HG03025 (cell line): ENCODE measurements at regions not wholly inside any gene's neighbourhood (a gene's known extent, or its start where the extent isn't known, plus 50 kb on each side); places are given as distances from the start of the nearest gene placed in this dataset.

Source experiments
- ATAC-seq: cut with Tn5 transposase; IDR thresholded peaks from one replicate; pipeline ENCODE4 v1.9.1; 2021; ENCODE audit warnings: mild to moderate bottlenecking, moderate library complexity; ENCODE audit not compliant: unreplicated experiment, low FRiP score

- no peak for ATAC-seq
These were observed 110.2 kb upstream of the RPS6KA2 start for GRCh38 chr6:166737261-166737660.

DNA sequence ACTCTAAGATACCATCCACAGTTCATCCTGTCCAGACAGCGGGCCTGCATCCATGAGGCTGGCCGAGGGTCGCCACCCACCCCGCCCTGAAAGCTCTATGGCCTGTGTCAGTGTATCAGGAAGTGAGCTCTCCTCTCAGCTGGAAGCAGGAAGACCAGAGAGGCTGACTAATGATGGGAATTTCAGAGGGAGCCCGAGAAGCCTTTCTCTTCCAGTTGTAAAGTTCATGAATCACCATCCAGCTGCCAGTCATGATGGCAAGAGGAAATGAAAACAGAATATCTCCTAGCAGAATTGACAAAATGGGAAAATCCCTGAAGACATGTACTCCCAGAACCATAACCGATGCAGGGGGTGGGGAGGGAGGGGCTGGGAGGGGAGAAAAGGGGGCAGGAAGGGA, 109.6 kb upstream of the RPS6KA2 start:
- no peak for ATAC-seq

DNA sequence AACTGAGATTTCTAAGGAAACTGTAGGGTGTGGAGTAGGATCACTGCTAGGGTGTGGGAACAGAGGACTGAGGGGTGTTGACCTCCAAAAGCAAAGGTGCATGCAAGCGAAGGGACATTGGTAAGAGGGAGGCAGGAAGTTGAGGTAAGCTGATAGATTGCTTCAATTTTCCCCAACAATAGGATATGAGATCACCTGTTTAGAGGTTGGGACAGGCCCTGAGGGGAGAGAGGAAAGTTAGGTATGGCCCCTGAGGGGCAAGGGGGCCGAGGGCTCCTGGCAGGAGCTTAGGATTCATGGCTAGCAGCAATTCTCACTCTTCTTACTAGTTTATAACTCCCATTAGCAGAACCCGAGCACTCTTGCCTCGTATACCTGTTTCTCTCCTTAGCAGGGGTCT, 106.8 kb upstream of the RPS6KA2 start:
- no peak for ATAC-seq

GRCh38 chr6:166729658-166730057, 102.6 kb upstream of the RPS6KA2 start:
- no peak for ATAC-seq

DNA sequence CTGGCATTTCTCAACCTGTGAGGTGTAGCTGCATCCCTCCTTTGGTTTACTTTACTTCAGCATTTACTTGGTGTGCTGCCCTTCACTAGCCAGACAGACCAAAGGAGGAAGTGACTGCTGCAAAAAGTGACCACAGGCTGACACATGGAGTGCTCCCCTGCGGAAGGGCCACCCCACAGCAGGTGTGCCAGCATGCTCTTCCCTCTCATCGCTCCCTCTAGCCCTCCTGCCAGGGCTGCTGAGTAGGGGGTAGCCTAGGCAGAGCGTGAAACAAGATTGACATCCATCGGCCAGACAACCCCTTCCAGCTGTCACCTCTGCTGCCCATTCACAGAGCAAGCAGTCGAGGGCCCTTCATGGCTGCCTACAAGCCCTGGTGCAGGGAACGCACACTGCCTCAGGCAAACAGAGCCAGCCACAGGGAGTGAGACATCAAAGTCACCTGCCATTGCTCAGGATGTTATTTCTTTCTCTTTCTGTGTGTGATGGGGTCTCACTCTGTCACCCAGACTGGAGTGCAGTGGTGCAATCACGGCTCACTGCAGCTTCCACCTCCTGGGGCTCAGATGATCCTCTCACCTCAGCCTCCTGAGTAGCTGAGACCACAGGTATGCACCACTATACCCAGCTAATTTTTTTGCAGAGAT, 102.0 kb upstream of the RPS6KA2 start:
- ATAC-seq: no peak

GRCh38 chr6:166726201-166726600, 99.2 kb upstream of the RPS6KA2 start:
- ATAC-seq: no peak

- ATAC-seq: no peak
These were observed 98.5 kb upstream of the RPS6KA2 start for GRCh38 chr6:166725571-166725970.

GRCh38 chr6:166724576-166724975, 97.5 kb upstream of the RPS6KA2 start:
- ATAC-seq: no peak

DNA sequence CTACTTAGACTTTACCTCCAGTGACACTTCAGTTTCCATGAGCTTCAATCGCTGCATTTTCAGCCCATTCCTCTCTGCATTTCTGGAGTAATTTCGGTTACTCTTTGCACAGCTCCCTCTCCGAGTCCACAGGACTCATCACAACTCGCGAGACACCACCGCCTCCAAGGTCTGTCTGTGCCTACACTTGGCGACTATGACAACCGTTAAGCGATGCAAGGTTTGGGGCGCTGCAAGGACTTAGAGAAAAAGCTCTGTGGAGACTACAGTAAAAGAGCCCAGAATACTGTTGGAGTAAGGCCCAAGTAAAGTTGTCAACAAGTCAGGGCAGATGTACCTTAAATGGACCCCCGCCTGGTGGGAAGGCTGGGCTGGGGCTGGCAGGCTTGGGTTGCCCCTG, 95.7 kb upstream of the RPS6KA2 start:
- no peak for ATAC-seq

GRCh38 chr6:166721576-166721975, 94.5 kb upstream of the RPS6KA2 start:
- ATAC-seq: no peak

DNA sequence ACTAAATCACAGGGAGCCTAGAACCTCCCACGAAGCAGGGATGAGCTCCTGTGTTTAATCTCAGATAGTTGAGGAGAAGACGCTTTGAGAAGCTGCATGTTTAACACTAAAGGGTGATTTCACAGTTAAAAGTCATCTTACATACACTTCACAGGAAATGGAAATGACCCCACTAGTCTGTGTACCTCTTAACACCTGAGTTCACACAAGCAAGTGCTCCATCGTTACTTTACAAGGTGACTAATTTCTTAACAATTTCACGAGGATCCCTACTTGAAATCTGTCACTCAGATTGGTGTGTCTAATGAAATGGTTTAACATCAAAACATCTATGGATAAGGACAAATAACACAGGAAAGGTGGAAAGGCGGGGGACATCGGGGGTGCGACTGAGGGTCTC, 93.8 kb upstream of the RPS6KA2 start:
- no peak for ATAC-seq

GRCh38 chr6:166719019-166719418, 92.0 kb upstream of the RPS6KA2 start:
- no peak for ATAC-seq

GRCh38 chr6:166718516-166718915, 91.5 kb upstream of the RPS6KA2 start:
- ATAC-seq: no peak

DNA sequence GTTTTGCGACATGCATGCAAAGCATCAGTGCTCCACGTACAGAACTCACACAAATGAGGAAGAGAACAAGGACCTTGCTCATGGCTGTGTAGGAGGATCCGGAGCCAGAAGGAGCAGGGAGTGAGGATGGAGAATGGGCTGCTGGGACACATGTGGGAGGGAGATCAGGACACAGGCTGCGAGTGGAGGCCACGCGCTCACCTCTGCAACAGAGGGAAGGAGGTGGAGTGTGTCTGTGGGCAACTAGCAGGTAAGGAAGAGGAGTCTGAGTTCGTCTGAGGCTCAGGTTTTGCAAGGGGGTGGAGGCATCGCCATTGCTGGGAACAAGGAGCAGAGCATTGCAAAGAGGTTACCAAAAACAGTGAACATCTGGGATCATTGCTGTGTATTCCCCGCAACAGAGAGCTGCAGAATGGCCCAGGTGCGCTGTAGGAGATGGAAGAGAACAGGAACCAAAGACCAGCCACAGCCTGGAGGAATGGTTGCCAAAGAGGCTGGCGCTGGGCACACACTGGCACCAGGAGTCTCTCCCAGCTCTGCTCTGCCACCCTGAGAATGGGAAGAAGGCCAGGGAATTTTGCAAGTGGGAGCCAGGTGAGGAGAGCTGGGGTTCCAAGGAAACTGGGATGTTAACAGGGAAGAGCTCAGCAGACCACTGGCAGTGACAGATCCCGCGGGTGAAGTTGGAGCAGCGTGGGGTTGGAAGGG, 90.0 kb upstream of the RPS6KA2 start:
- ATAC-seq: no peak

- no peak for ATAC-seq
These were observed 88.9 kb upstream of the RPS6KA2 start for GRCh38 chr6:166715992-166716391.

- ATAC-seq: no peak
These were observed 88.0 kb upstream of the RPS6KA2 start for GRCh38 chr6:166715065-166715464.

- ATAC-seq: no peak
These were observed 87.5 kb upstream of the RPS6KA2 start for GRCh38 chr6:166714581-166714980.

- no peak for ATAC-seq
These were observed 87.1 kb upstream of the RPS6KA2 start for GRCh38 chr6:166714187-166714510.

DNA sequence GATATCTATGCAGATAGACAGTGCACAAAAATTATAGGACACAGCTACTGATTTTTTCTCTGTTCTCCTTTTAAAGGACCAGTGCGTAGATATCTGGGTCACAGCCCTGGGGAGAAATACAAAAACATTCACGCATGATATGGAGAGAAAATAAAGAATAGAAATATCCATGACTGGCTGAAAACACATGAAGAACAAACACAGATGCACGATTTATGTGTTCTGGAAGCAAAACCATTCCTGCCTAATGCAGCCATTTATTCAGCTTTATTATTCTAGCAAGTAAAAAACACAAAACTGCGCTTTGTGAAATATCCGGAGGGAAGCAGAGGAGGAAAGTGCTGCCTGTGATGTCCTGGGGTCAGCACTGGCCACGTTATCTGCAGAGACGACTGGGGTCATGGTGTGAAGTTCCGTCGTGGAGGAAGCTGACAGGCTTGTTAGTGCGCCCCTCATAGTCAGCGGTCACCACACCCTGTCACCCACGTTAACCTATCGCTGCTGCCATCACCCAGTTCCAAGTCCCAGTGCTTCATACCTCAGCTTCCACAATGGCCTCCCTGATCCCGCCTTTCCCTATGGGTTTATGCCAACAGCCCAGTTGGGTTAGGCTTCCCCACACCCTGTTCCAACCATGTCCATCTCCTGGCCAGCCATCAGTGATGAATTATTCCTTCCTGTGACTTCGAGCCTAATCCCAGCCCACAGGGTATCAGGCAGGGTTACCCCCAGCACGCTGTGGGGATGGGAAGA, 86.6 kb upstream of the RPS6KA2 start:
- no peak for ATAC-seq

- no peak for ATAC-seq
These were observed 85.5 kb upstream of the RPS6KA2 start for GRCh38 chr6:166712286-166713228.

DNA sequence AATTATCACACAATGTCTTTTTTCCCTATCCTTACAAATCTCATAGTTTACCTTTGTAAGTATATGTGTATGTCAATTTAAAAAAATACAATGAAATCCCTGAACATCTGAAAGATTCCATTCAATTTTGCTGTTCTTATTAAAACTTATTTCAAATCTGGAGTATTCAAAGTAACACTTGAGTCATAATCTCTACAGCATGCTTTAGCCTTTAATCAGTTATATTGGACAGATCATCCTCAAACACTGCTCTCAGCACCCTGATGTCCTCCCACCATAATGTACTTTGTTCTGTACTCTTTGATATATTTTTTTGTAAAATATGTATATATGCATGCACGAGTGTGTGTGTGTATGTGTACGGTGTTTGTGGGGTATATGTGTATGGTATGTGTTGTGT, 83.0 kb upstream of the RPS6KA2 start:
- ATAC-seq: no peak
